Pons (tissue), 1 donor: ENCODE measurements at regions not wholly inside any gene's neighbourhood (a gene's known extent, or its start where the extent isn't known, plus 50 kb on each side); places are given as distances from the start of the nearest gene placed in this dataset.

ENCODE experiments used
- DNase-seq: peaks from one replicate; pipeline ENCODE4 v3.0.0-alpha.2; 2016; ENCODE audit warnings: low spot score

- no peak for DNase-seq
Measured at GRCh38 chr1:87274851-87275250, 53.8 kb upstream of the LMO4 start.

- no peak for DNase-seq
Measured at GRCh38 chr1:87278825-87279535, 49.7 kb upstream of the LMO4 start.
